Body of pancreas (tissue), 4 donors: ENCODE measurements at regions not wholly inside any gene's neighbourhood (a gene's known extent, or its start where the extent isn't known, plus 50 kb on each side); places are given as distances from the start of the nearest gene placed in this dataset.
"Not testable (repeated sequence)": the region's sequence is repeated elsewhere in the genome, so short reads cannot be mapped to it uniquely, and the experiment has no call there.

Experiments used
- ATAC-seq: fragments of 150-250 bp; one replicate; pipeline ENCODE4 v1.9.1; 2016
- DNase-seq, 4 donors: peaks; one replicate each; pipeline ENCODE4 v3.0.0-alpha.2; 2019
- H3K27ac ChIP-seq, 4 donors: fragments of 200-600 bp; sonication (generic); 1 replicate in 3 of 4; 2 replicates in 1 of 4; pipeline versions ENCODE4 v1.5.1 to v1.6.1; 2016 to 2019; ENCODE audit warnings: mild to moderate bottlenecking in 1 of 4, mixed read lengths in 1 of 4, moderate library complexity in 1 of 4
- H3K27me3 ChIP-seq, 2 donors: fragments of 200-600 bp; sonication (generic); one replicate each; pipeline ENCODE4 v1.6.0; 2016; ENCODE audit warnings: mild to moderate bottlenecking in 1 of 2
- H3K36me3 ChIP-seq, 2 donors: fragments of 200-600 bp; sonication (generic); replicated peaks in 1 of 2; 2 replicates each; pipeline ENCODE4 v1.5.1; 2016; ENCODE audit warnings: low read depth in 2 of 2; ENCODE audit not compliant: insufficient read depth in 1 of 2
- H3K4me1 ChIP-seq: fragments of 200-600 bp; sonication (generic); one replicate; pipeline ENCODE4 v1.6.0; 2016
- H3K4me3 ChIP-seq, 2 donors: fragments of 200-600 bp; sonication (generic); 1 replicate in 1 of 2; 2 replicates in 1 of 2; pipeline ENCODE4 v1.5.1; 2016 to 2019
- H3K9me3 ChIP-seq, 3 donors: fragments of 200-600 bp; sonication (generic); 1 replicate in 2 of 3; 2 replicates in 1 of 3; pipeline ENCODE4 v1.5.1; 2016
- POLR2A ChIP-seq, 3 donors: fragments of 450-650 bp; IDR thresholded peaks; one replicate each; pipeline ENCODE4 v1.6.1; 2016; ENCODE audit warnings: antibody characterized with exemption in 3 of 3, mild to moderate bottlenecking in 2 of 3
- WGBS, 2 donors: methylation state at CpG; one replicate each; pipeline ENCODE4 v1.1.5; 2017; 5-methylcytosine and 5-hydroxymethylcytosine counted together
- intact Hi-C: fragments of 100-400 bp; cut with DNase I; formaldehyde crosslinking; loops from one replicate; pipeline ENCODE4 v1.15.1; 2023
- TF ChIP-seq, protein P1 (sequence below), 7 experiments: fragments of 450-650 bp in 4 of 7; fragments of 200-600 bp in 3 of 7; sonication (generic) in 3 of 7; IDR thresholded peaks; one replicate each; pipeline ENCODE4 v1.5.1; 2016 to 2019; ENCODE audit warnings: antibody characterized with exemption in 7 of 7

DNA sequence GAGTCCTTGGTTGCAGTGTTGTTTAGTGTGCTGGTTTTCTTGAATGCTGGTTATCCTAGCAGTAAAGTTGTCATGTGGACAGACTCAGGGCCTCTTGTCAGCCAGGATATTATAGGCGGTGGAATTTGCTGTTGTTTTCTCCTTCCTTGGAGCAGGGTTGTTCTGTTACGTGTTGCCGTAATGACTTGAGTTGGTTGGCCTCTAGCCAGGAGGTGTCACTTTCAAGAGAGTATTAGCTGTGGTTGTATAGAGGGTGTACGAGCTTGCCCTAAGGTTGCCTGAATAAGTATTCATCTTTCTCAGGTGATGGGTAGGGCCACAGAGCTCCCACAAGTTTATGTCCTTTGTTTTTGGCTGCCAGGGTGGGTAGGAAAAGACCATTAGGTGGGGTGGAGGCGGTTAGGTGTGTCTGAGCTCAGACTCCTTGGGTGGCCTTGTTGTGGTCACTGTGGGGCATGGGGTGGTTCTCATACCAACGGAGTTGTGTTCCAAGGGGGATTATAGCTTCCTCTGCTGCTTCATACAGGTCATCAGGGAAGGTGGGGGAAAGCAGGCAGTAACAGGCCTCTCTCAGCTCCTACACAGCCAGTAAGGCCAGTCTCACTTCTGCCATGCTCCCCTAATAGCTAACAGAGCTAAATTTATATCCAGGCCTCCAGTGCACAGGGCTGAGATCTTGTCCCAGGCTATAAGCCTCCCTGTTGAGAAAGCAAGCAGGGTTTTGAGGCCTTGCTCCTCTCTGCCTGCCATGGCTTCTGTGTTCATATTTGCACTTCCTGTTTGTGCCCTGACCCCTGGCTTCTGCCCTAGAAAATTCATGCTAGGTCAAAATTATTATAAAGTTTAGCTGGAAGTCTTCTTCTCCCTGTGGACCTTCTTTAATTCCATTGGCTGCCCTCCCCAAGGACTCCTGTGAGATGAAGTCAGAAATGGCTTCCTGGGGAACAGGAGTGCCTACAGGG is 594.7 kb downstream of the RAPGEF2 start:
- no peaks in the 10 kb centered on the region for H3K36me3 ChIP-seq
- H3K27ac ChIP-seq, result peak overlapping the region in 1 of 4 donors; percentile 26
- ATAC-seq (no peak), DNase-seq (no peak)
- H3K27me3 ChIP-seq, result no peaks in the 10 kb centered on the region
- H3K9me3 ChIP-seq, result no peaks in the 10 kb centered on the region
- WGBS, 2 donors, result 85 to 90% methylated on average over 6 of the region's 6 CpGs
- TF ChIP-seq POLR2A (IDR thresholded peaks at IDR 0.05), result no peak
- TF ChIP-seq, protein P1, sequence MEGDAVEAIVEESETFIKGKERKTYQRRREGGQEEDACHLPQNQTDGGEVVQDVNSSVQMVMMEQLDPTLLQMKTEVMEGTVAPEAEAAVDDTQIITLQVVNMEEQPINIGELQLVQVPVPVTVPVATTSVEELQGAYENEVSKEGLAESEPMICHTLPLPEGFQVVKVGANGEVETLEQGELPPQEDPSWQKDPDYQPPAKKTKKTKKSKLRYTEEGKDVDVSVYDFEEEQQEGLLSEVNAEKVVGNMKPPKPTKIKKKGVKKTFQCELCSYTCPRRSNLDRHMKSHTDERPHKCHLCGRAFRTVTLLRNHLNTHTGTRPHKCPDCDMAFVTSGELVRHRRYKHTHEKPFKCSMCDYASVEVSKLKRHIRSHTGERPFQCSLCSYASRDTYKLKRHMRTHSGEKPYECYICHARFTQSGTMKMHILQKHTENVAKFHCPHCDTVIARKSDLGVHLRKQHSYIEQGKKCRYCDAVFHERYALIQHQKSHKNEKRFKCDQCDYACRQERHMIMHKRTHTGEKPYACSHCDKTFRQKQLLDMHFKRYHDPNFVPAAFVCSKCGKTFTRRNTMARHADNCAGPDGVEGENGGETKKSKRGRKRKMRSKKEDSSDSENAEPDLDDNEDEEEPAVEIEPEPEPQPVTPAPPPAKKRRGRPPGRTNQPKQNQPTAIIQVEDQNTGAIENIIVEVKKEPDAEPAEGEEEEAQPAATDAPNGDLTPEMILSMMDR (IDR thresholded peaks at IDR 0.05), result no peak
- H3K4me3 ChIP-seq, result no peak overlapping the region
- H3K4me1 ChIP-seq, result no peaks in the 10 kb centered on the region
- intact Hi-C loops, result no loop called here

DNA sequence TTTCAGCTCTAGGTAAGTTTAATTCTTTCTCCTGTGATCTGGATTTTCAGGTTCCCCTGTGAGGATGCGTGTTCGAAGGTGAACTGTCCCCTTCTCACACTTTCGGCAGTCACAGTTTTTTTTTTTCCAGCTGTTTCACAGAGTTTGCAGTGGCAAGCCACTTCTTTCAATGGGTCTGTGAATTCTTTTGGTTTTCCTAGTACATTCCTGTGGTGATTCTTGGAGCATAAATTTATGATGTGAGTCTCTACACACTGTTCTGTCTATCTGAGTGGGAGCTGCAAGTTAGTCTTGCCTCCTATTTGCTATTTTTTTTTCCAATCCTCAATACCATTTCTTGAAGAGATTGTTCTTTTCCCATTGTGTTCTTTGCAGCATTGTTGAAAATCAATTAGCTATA is 595.5 kb downstream of the RAPGEF2 start:
- TF ChIP-seq, protein P1 (IDR thresholded peaks at IDR 0.05), result no peak
- no peak for TF ChIP-seq POLR2A (IDR thresholded peaks at IDR 0.05)
- Histone ChIP-seq H3K27me3 (no peaks in the 10 kb centered on the region), H3K4me3 (no peak overlapping the region), H3K27ac (no peak overlapping the region), H3K36me3 (no peaks in the 10 kb centered on the region), H3K4me1 (no peaks in the 10 kb centered on the region), H3K9me3 (no peaks in the 10 kb centered on the region)
- intact Hi-C loops, result no loop called here
- DNase-seq (no peak), ATAC-seq (no peak)
- WGBS, 2 donors, result 89 to 92% methylated on average over 3 of the region's 3 CpGs

DNA sequence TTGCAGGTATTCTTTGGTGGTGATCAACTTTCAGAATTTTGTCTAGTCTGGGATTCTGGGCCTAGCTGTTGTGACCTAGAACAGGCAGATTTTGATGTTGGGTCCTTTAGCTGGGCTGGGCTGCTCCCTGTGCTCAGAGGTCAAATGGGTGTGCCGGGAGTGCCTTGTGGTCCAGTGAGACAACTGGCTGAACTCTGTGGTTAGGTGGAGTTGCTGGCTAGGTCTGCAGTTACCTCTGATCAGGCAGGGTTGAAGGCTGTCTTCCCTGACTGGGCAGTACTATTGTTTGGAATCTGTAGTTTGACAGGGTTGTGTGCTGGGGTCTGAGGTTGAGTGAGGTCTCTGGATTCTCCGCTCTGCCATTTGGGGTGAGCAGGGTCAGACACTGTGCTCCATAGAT is 599.3 kb downstream of the RAPGEF2 start:
- H3K27ac ChIP-seq, result no peak overlapping the region
- H3K36me3 ChIP-seq, result no peaks in the 10 kb centered on the region
- no peaks in the 10 kb centered on the region for H3K9me3 ChIP-seq
- H3K4me3 ChIP-seq, result no peak overlapping the region
- H3K27me3 ChIP-seq, result no peaks in the 10 kb centered on the region
- no peak for TF ChIP-seq POLR2A (IDR thresholded peaks at IDR 0.05)
- TF ChIP-seq, protein P1 (IDR thresholded peaks at IDR 0.05), result no peak
- DNase-seq (no peak), ATAC-seq (no peak)
- H3K4me1 ChIP-seq, result no peaks in the 10 kb centered on the region
- 94 to 95% methylated on average over 2 of the region's 2 CpGs for WGBS, 2 donors
- intact Hi-C loops, result no loop called here

DNA sequence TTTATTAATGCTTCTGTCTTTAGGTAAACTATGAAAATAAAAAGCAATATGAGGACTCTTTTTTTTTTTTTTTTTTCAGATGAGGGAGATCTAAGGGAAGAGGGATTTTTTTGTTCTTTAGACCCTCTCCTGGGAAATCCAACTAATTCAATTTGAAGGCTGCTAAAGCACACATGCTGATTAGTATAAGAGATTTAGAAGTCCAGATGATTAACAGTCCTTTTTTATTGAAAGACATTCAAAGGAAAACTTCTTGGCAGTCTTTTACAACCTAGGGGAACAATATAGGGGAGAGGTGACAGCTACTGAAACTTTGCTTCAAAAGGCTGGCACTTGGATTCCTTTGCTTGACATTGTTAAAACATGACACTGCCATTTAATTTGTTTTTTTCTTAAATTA is 602.5 kb downstream of the RAPGEF2 start:
- Histone ChIP-seq H3K27me3 (no peaks in the 10 kb centered on the region), H3K9me3 (no peaks in the 10 kb centered on the region), H3K4me1 (no peaks in the 10 kb centered on the region), H3K36me3 (no peaks in the 10 kb centered on the region), H3K27ac (no peak overlapping the region), H3K4me3 (no peak overlapping the region)
- intact Hi-C loops, result no loop called here
- ATAC-seq, result no peak
- TF ChIP-seq, protein P1 (IDR thresholded peaks at IDR 0.05), result no peak
- no peak for TF ChIP-seq POLR2A (IDR thresholded peaks at IDR 0.05)
- no peak for DNase-seq

DNA sequence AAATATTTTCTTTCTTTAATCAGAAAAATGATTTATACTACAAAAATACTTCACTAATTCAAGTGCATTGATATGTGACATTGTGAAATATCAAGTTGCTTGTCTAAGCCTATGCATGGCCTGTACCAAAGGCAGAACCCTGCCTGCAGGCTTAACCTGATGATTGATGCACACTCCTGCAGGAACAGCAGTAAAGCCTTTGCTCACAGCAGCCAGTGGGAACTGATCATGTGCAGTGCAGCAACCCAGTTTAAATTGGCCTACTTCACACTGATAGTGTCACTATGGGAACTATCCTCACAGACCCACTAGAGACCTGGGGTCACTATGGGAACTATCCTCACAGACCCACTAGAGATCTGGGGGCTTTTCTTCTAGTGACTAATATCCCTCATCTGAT is 603.8 kb downstream of the RAPGEF2 start:
- DNase-seq (no peak), ATAC-seq (no peak)
- Histone ChIP-seq H3K27me3 (no peaks in the 10 kb centered on the region), H3K4me1 (no peaks in the 10 kb centered on the region), H3K9me3 (no peaks in the 10 kb centered on the region), H3K36me3 (no peaks in the 10 kb centered on the region), H3K27ac (no peak overlapping the region), H3K4me3 (no peak overlapping the region)
- intact Hi-C loops, result no loop called here
- TF ChIP-seq, protein P1 (IDR thresholded peaks at IDR 0.05), result no peak
- no peak for TF ChIP-seq POLR2A (IDR thresholded peaks at IDR 0.05)

DNA sequence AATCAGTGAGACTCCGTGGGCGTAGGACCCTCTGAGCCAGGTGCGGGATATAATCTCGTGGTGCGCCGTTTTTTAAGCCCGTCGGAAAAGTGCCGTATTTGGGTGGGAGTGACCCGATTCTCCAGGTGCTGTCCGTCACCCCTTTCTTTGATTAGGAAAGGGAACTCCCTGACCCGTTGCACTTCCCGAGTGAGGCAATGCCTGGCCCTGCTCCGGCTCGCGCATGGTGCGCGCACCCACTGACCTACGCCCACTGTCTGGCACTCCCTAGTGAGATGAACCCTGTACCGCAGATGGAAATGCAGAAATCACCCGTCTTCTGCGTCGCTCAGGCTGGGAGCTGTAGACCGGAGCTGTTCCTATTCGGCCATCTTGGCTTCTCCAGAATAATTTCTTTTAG is 612.3 kb downstream of the RAPGEF2 start:
- WGBS, 2 donors, result 90 to 94% methylated on average over 25 of the region's 25 CpGs
- ATAC-seq, H3K4me1 ChIP-seq, H3K27ac ChIP-seq, H3K36me3 ChIP-seq, intact Hi-C loops, H3K9me3 ChIP-seq, DNase-seq, H3K27me3 ChIP-seq, H3K4me3 ChIP-seq: not testable (repeated sequence)
